ENCODE measurements at regions not wholly inside any gene's neighbourhood (a gene's known extent, or its start where the extent isn't known, plus 50 kb on each side); places are given as distances from the start of the nearest gene placed in this dataset.

DNA sequence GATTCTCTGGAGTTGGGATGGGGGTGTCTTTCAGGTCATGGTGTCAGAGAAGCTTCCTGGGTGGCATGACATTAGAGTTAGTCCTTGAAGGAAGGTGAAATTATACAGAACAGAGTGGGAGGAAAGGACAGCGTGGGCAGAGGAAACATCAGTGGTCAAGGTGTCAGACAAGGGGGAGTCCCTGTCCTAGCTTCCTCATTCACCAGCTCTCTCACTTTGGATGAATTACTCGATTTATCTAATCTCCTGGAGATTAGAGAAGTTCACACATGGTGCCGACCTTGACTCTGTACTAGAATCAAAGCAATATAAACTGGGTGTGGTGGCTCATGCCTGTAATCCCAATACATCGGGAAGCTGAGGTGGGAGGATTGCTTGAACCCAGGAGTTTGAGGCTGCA is 492.9 kb downstream of the VRK1 start:
- Histone ChIP-seq H3K4me1 (replicated peaks) (no peaks in the 10 kb centered on the region), H3K36me3 (no peaks in the 10 kb centered on the region), H3K27ac (no peak overlapping the region), H3K27me3 (replicated peaks; ENCODE audit: insufficient read depth) (no peaks in the 10 kb centered on the region), H3K4me3 (no peak overlapping the region), H3K9me3 (no peaks in the 10 kb centered on the region)
- TF ChIP-seq POLR2AphosphoS5 (IDR thresholded peaks at IDR 0.05) (no peak), POLR2A (IDR thresholded peaks at IDR 0.05) (no peak)
- TF ChIP-seq, protein P1, sequence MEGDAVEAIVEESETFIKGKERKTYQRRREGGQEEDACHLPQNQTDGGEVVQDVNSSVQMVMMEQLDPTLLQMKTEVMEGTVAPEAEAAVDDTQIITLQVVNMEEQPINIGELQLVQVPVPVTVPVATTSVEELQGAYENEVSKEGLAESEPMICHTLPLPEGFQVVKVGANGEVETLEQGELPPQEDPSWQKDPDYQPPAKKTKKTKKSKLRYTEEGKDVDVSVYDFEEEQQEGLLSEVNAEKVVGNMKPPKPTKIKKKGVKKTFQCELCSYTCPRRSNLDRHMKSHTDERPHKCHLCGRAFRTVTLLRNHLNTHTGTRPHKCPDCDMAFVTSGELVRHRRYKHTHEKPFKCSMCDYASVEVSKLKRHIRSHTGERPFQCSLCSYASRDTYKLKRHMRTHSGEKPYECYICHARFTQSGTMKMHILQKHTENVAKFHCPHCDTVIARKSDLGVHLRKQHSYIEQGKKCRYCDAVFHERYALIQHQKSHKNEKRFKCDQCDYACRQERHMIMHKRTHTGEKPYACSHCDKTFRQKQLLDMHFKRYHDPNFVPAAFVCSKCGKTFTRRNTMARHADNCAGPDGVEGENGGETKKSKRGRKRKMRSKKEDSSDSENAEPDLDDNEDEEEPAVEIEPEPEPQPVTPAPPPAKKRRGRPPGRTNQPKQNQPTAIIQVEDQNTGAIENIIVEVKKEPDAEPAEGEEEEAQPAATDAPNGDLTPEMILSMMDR (IDR thresholded peaks at IDR 0.05) = no peak
- WGBS = 73% methylated on average over 4 of the region's 4 CpGs
- intact Hi-C loops (cut with DNase I) = no loop called here
- DNase-seq (ENCODE audit: low spot score) = no peak

DNA sequence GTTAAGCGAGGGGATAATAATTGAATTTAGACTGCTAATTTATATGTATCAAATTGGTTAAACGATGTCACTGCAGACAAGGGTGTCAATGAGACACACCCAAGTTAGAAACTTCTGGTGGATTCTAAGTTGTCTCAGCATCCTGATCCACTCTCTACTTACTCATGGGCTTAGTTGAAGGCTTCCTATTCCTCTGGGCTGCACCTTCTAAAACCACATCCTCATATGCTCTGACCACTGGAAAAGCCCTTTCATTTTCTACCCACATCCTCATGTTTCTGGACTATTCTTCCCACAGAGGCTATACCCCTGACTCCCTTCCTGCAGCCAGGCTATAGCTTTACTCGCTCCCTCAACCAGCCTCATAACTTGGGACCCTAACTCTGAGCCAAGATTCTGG is 493.8 kb downstream of the VRK1 start:
- no peak for DNase-seq (ENCODE audit: low spot score)

DNA sequence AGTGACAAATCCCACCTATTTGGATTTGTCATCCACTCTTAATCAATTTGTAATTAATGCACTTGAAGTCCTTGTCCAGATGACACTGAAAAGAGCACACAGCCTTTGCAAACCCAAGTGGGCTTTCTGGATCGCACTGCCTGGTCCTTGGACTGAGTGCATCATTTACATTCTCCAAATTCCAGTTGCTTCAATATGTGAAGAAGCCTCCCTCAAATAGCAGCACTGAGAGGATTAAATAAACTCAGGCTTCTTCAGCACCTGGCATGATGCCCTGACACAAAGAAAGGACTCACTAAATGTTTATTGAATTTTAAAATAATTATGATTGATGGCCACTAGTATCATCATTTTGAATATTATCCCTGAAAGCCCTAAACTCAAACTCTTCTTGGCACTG is 496.5 kb downstream of the VRK1 start:
- intact Hi-C loops (cut with DNase I) = no loop called here
- DNase-seq (ENCODE audit: low spot score) = no peak
- WGBS = 11% methylated on average over 1 of the region's 1 CpG

More for the DNA sequence above, 493.8 kb downstream of the VRK1 start:
- TF ChIP-seq POLR2A (IDR thresholded peaks at IDR 0.05) (no peak), POLR2AphosphoS5 (IDR thresholded peaks at IDR 0.05) (no peak)
- TF ChIP-seq, protein P1 (IDR thresholded peaks at IDR 0.05) = no peak
- WGBS = 86% methylated on average over 3 of the region's 3 CpGs
- Histone ChIP-seq H3K4me1 (replicated peaks) (no peaks in the 10 kb centered on the region), H3K9me3 (no peaks in the 10 kb centered on the region), H3K27me3 (replicated peaks; ENCODE audit: insufficient read depth) (no peaks in the 10 kb centered on the region), H3K27ac (no peak overlapping the region), H3K36me3 (no peaks in the 10 kb centered on the region), H3K4me3 (no peak overlapping the region)
- intact Hi-C loops (cut with DNase I) = no loop called here

DNA sequence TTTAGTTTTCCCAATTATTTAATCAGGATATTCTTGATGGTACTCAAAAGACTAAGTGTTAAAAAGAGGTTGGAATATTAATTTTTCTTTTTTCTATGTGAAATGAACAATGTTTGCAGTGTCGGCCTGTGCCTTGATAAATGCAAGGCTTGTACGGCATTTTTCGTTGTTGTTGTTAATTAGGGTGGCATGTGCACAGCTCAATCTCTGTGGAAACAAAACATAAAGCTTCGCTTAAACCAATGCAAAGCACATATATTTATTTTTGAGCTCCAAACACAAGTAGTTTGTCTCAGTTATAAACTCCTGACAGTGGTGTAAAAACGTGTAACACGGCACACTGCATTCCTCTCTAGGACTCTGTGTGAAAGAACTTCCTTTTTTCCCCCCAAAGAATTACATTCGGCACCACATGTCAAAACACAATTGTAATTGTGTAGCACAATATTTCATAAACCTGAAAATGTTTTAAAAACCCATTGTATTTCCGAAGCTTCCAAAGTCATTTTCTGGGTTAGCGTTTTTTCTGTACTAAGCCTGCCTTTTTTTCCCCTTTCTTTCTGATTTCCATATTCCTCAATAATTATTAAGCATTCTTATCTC is 498.0 kb downstream of the VRK1 start:
- H3K9me3 ChIP-seq = no peaks in the 10 kb centered on the region
- no peaks in the 10 kb centered on the region for H3K4me1 ChIP-seq (replicated peaks)
- no peak for DNase-seq (ENCODE audit: low spot score)
- no peaks in the 10 kb centered on the region for H3K36me3 ChIP-seq
- TF ChIP-seq POLR2A (IDR thresholded peaks at IDR 0.05) (no peak), POLR2AphosphoS5 (IDR thresholded peaks at IDR 0.05) (no peak)
- TF ChIP-seq, protein P1 (IDR thresholded peaks at IDR 0.05) = no peak
- 74% methylated on average over 9 of the region's 9 CpGs for WGBS
- H3K27ac ChIP-seq = no peak overlapping the region
- no peaks in the 10 kb centered on the region for H3K27me3 ChIP-seq (replicated peaks; ENCODE audit: insufficient read depth)
- no peak overlapping the region for H3K4me3 ChIP-seq
- intact Hi-C loops (cut with DNase I) = no loop called here

More for the DNA sequence above, 496.5 kb downstream of the VRK1 start:
- no peak overlapping the region for H3K27ac ChIP-seq
- no peaks in the 10 kb centered on the region for H3K27me3 ChIP-seq (replicated peaks; ENCODE audit: insufficient read depth)
- TF ChIP-seq POLR2AphosphoS5 (IDR thresholded peaks at IDR 0.05) (no peak), POLR2A (IDR thresholded peaks at IDR 0.05) (no peak)
- TF ChIP-seq, protein P1 (IDR thresholded peaks at IDR 0.05) = no peak
- H3K9me3 ChIP-seq = no peaks in the 10 kb centered on the region
- H3K36me3 ChIP-seq = no peaks in the 10 kb centered on the region
- no peaks in the 10 kb centered on the region for H3K4me1 ChIP-seq (replicated peaks)
- H3K4me3 ChIP-seq = no peak overlapping the region

DNA sequence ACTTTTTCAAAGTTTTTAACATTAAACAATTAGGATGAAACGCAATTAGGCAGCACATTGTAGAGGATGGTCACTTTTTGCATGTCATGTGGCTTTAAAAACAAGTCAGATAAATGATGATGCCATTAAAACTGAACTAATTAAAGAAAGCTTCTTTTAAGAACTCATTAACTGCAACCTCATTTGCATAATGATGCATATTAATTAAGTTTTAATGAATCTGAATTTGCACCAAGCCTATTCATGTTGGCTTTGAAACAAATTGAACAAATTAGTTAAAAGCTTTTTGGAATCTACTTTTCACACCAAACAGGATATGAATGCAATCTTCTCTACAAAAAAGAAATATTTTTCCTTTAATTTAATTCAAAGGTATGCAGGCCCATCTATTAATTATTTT is 499.0 kb downstream of the VRK1 start:
- no peak for TF ChIP-seq POLR2AphosphoS5 (IDR thresholded peaks at IDR 0.05)
- TF ChIP-seq, protein P1 (IDR thresholded peaks at IDR 0.05) = no peak
- no peak for TF ChIP-seq POLR2A (IDR thresholded peaks at IDR 0.05)
- Histone ChIP-seq H3K4me1 (replicated peaks) (no peaks in the 10 kb centered on the region), H3K27ac (no peak overlapping the region), H3K4me3 (no peak overlapping the region), H3K27me3 (replicated peaks; ENCODE audit: insufficient read depth) (no peaks in the 10 kb centered on the region), H3K9me3 (no peaks in the 10 kb centered on the region), H3K36me3 (no peaks in the 10 kb centered on the region)
- intact Hi-C loops (cut with DNase I) = no loop called here
- WGBS = 86% methylated on average over 1 of the region's 1 CpG
- no peak for DNase-seq (ENCODE audit: low spot score)

All from prostate gland (tissue), 2 donors.